ENCODE measurements at regions not wholly inside any gene's neighbourhood (a gene's known extent, or its start where the extent isn't known, plus 50 kb on each side); places are given as distances from the start of the nearest gene placed in this dataset.
"Not testable (repeated sequence)": the region's sequence is repeated elsewhere in the genome, so short reads cannot be mapped to it uniquely, and the experiment has no call there.

- not testable (repeated sequence) for BruUV-seq (replicated peaks)
- whole genome bisulfite sequencing (ENCODE audit: insufficient coverage, low coverage, missing lambda C conversion rate): 0% methylated on average over 2 of the region's 10 CpGs
Measured at GRCh38 chr5:101180365-101180764, 277.3 kb upstream of the ST8SIA4 start.

GRCh38 chr5:101176605-101177004, 273.5 kb upstream of the ST8SIA4 start:
- ATAC-seq (no peak), DNase-seq (ENCODE audit: extremely low read depth in 1 of 4, low spot score in 3 of 4) (peak in 1 of 4 experiments; percentile 1), FAIRE-seq (no peak)
- no peaks in the 10 kb centered on the region for H3K27me3 ChIP-seq (ENCODE audit: control insufficient read depth in 2 of 2, insufficient read depth in 2 of 2, low read length in 2 of 2)
- no peaks in the 10 kb centered on the region for H3K36me3 ChIP-seq (ENCODE audit: control insufficient read depth, insufficient read depth, low read length)
- no peaks in the 10 kb centered on the region for H3K9me1 ChIP-seq (ENCODE audit: control insufficient read depth, insufficient read depth, low read length)
- WGBS (ENCODE audit: insufficient coverage, low coverage, missing lambda C conversion rate): 15% methylated on average over 3 of the region's 3 CpGs
- no peak overlapping the region for H3K9ac ChIP-seq (ENCODE audit: insufficient read depth in 1 of 2, low read depth in 2 of 2, low read length in 2 of 2)
- no peak overlapping the region for H3K4me3 ChIP-seq
- no peak overlapping the region for H3K27ac ChIP-seq (ENCODE audit: extremely low read depth, low read depth, low read length)
- TF ChIP-seq ZNF3 (CRISPR knock-in tag; IDR thresholded peaks at IDR 0.05) (no peak), CBX5 (IDR thresholded peaks at IDR 0.05; ENCODE audit: borderline replicate concordance, low read depth) (0 out of 2 replicates have a peak, but pooled peaks have one; percentile 55), FOSL1 (tag; conservative IDR thresholded peaks at IDR 0.05) (no peak), WHSC1 (IDR thresholded peaks at IDR 0.05; ENCODE audit: low read length) (no peak), PURB (CRISPR knock-in tag; IDR thresholded peaks at IDR 0.05; ENCODE audit: low read depth) (no peak), XRCC5 (IDR thresholded peaks at IDR 0.05; ENCODE audit: low read depth, low read length) (no peak), TEAD2 (tag; IDR thresholded peaks at IDR 0.05) (no peak)
- no peak overlapping the region for H3K4me2 ChIP-seq (ENCODE audit: insufficient read depth, low read length)
- H2AFZ ChIP-seq (ENCODE audit: low read depth, low read length): no peak overlapping the region
- intact Hi-C loops (cut with micrococcal nuclease) (no loop called here), in situ Hi-C loops (cut with MboI) (no loop called here)
- POLR2A ChIA-PET: no interaction called here
- no peaks in the 10 kb centered on the region for H3K79me2 ChIP-seq (ENCODE audit: control insufficient read depth, insufficient read depth, low read length)
- H4K20me1 ChIP-seq (replicated peaks; ENCODE audit: control insufficient read depth, insufficient read depth, low read length): no peaks in the 10 kb centered on the region
- no peaks in the 10 kb centered on the region for H3K4me1 ChIP-seq (replicated peaks in 1 of 2; ENCODE audit: control insufficient read depth in 2 of 2, insufficient read depth in 2 of 2, low read length in 2 of 2)
- H3K9me3 ChIP-seq (replicated peaks; ENCODE audit: control insufficient read depth, insufficient read depth, low read depth, low read length): no peaks in the 10 kb centered on the region
- CTCF ChIA-PET (ENCODE audit: low intra/inter-chr PET ratio): no interaction called here
- BruUV-seq (replicated peaks): no TSS peak

More at GRCh38 chr5:101180365-101180764, 277.3 kb upstream of the ST8SIA4 start:
- DNase-seq (ENCODE audit: extremely low read depth in 1 of 4, low spot score in 3 of 4); H3K9me3 ChIP-seq (replicated peaks; ENCODE audit: control insufficient read depth, insufficient read depth, low read depth, low read length); H4K20me1 ChIP-seq (replicated peaks; ENCODE audit: control insufficient read depth, insufficient read depth, low read length); H3K27ac ChIP-seq (ENCODE audit: extremely low read depth, low read depth, low read length); H3K4me1 ChIP-seq (replicated peaks in 1 of 2; ENCODE audit: control insufficient read depth in 2 of 2, insufficient read depth in 2 of 2, low read length in 2 of 2); H3K36me3 ChIP-seq (ENCODE audit: control insufficient read depth, insufficient read depth, low read length); H3K4me3 ChIP-seq; H3K9me1 ChIP-seq (ENCODE audit: control insufficient read depth, insufficient read depth, low read length); POLR2A ChIA-PET; H3K79me2 ChIP-seq (ENCODE audit: control insufficient read depth, insufficient read depth, low read length); ATAC-seq; H3K27me3 ChIP-seq (ENCODE audit: control insufficient read depth in 2 of 2, insufficient read depth in 2 of 2, low read length in 2 of 2); H3K4me2 ChIP-seq (ENCODE audit: insufficient read depth, low read length); H3K9ac ChIP-seq (ENCODE audit: insufficient read depth in 1 of 2, low read depth in 2 of 2, low read length in 2 of 2); CTCF ChIA-PET (ENCODE audit: low intra/inter-chr PET ratio); intact Hi-C loops (cut with micrococcal nuclease); in situ Hi-C loops (cut with MboI); FAIRE-seq; H2AFZ ChIP-seq (ENCODE audit: low read depth, low read length): not testable (repeated sequence)

All from K562 (cell line).